IMR-90 (cell line): ENCODE measurements at regions not wholly inside any gene's neighbourhood (a gene's known extent, or its start where the extent isn't known, plus 50 kb on each side); places are given as distances from the start of the nearest gene placed in this dataset.
A peak's percentile ranks its signal among the peaks of the same experiment; 100 is the strongest.

Source experiments
- ATAC-seq: fragments of 200-7000 bp; cut with Tn5 transposase; 2 replicates; pipeline ENCODE4 v1.9.1; 2020; ENCODE audit warnings: low read depth, mild to moderate bottlenecking, moderate library complexity
- BruUV-seq: library from RNA; stranded (reverse); fragments of 400-500 nt; replicated peaks from 2 replicates; lab custom pipeline; 2021; lab: Mats Ljungman, UMichigan
- CTCF ChIA-PET: fragments of 300-600 bp; formaldehyde crosslinking; extraction: SDS; loops from one replicate; lab custom pipeline; 2021; ENCODE audit warnings: antibody characterized with exemption; lab: Yijun Ruan, JAX
- POLR2A ChIA-PET: fragments of 300-600 bp; sonication (Branson Sonifier 250); formaldehyde crosslinking; loops from one replicate; lab custom pipeline; 2022; ENCODE audit warnings: antibody characterized with exemption; ENCODE audit not compliant: unreplicated experiment; lab: Charles Lee
- DNase-seq: peaks from one replicate; pipeline ENCODE4 v3.0.0; 2013
- H2AFZ ChIP-seq: replicated peaks from 2 replicates; pipeline ENCODE3; 2013; ENCODE audit warnings: low read length, mild to moderate bottlenecking; ENCODE audit not compliant: poor library complexity
- H2AK5ac ChIP-seq: 2 replicates; pipeline ENCODE4 v1.6.1; 2013; ENCODE audit warnings: low read depth, low read length, inconsistent platforms
- H2AK9ac ChIP-seq: replicated peaks from 2 replicates; pipeline ENCODE3; 2013; ENCODE audit warnings: mild to moderate bottlenecking, low read depth, low read length, moderate library complexity; ENCODE audit not compliant: poor library complexity
- H2BK120ac ChIP-seq: 2 replicates; pipeline ENCODE4 v1.6.1; 2013; ENCODE audit warnings: low read depth, low read length, inconsistent platforms
- H2BK15ac ChIP-seq: 3 replicates; pipeline ENCODE4 v1.6.1; 2013; ENCODE audit warnings: low read depth, low read length, inconsistent platforms
- H2BK20ac ChIP-seq: 2 replicates; pipeline ENCODE4 v1.6.1; 2013; ENCODE audit warnings: low read depth, mild to moderate bottlenecking, inconsistent platforms, low read length, moderate library complexity
- H2BK5ac ChIP-seq: 2 replicates; pipeline ENCODE4 v1.6.1; 2013; ENCODE audit warnings: mild to moderate bottlenecking, low read depth, low read length, inconsistent platforms; ENCODE audit not compliant: poor library complexity, severe bottlenecking
- H3K14ac ChIP-seq: replicated peaks from 2 replicates; pipeline ENCODE4 v1.6.1; 2013; ENCODE audit warnings: low read depth, low read length, inconsistent platforms
- H3K18ac ChIP-seq: 2 replicates; pipeline ENCODE4 v1.6.1; 2013; ENCODE audit warnings: low read depth, low read length, control low read depth
- H3K23ac ChIP-seq: 2 replicates; pipeline ENCODE4 v1.6.1; 2013; ENCODE audit warnings: low read depth, low read length, inconsistent platforms
- H3K27ac ChIP-seq: 2 replicates; pipeline ENCODE4 v1.5.1; 2013; ENCODE audit warnings: mild to moderate bottlenecking, control low read depth, low read length; ENCODE audit not compliant: insufficient read depth
- H3K27me3 ChIP-seq: 2 replicates; pipeline ENCODE4 v1.6.1; 2013; ENCODE audit warnings: low read length; ENCODE audit not compliant: control insufficient read depth, insufficient read depth
- H3K36me3 ChIP-seq: 2 replicates; pipeline ENCODE4 v1.6.1; 2013; ENCODE audit warnings: low read length, mixed read lengths; ENCODE audit not compliant: control insufficient read depth, insufficient read depth
- H3K4ac ChIP-seq: 2 replicates; pipeline ENCODE4 v1.6.1; 2013; ENCODE audit warnings: low read depth, low read length, inconsistent platforms
- H3K4me1 ChIP-seq: 2 replicates; pipeline ENCODE4 v1.6.1; 2013; ENCODE audit warnings: low read length, mixed read lengths; ENCODE audit not compliant: control insufficient read depth, insufficient read depth
- H3K4me2 ChIP-seq: 2 replicates; pipeline ENCODE4 v1.6.1; 2013; ENCODE audit warnings: low read depth, mild to moderate bottlenecking, control low read depth, low read length, moderate library complexity
- H3K4me3 ChIP-seq: 2 replicates; pipeline ENCODE4 v1.5.1; 2013; ENCODE audit warnings: low read depth, mild to moderate bottlenecking, control low read depth, low read length, moderate library complexity; ENCODE audit not compliant: insufficient read depth
- H3K56ac ChIP-seq: 2 replicates; pipeline ENCODE4 v1.6.1; 2013; ENCODE audit warnings: low read length, inconsistent platforms; ENCODE audit not compliant: insufficient read depth; ENCODE audit errors: extremely low read depth
- H3K79me1 ChIP-seq, 2 experiments: 2 replicates each; pipeline ENCODE4 v1.6.1; 2013; ENCODE audit warnings: low read length in 2 of 2, inconsistent platforms in 1 of 2, low read depth in 1 of 2
- H3K9ac ChIP-seq: 2 replicates; pipeline ENCODE4 v1.6.1; 2013; ENCODE audit warnings: low read depth, low read length, control low read depth
- H3K9me1 ChIP-seq: 2 replicates; pipeline ENCODE4 v1.6.1; 2013; ENCODE audit warnings: low read length, inconsistent platforms; ENCODE audit not compliant: insufficient read depth
- H3K9me3 ChIP-seq: 2 replicates; pipeline ENCODE4 v1.6.1; 2013; ENCODE audit warnings: low read length; ENCODE audit not compliant: control insufficient read depth, insufficient read depth
- H4K20me1 ChIP-seq: 2 replicates; pipeline ENCODE4 v1.6.1; 2013; ENCODE audit warnings: low read length, inconsistent platforms; ENCODE audit not compliant: insufficient read depth
- H4K5ac ChIP-seq: 2 replicates; pipeline ENCODE4 v1.6.1; 2013; ENCODE audit warnings: mild to moderate bottlenecking, low read depth, low read length, control low read depth
- H4K8ac ChIP-seq, 2 experiments: 2 replicates each; pipeline ENCODE4 v1.6.1; 2013; ENCODE audit warnings: low read depth in 2 of 2, low read length in 2 of 2, control low read depth in 1 of 2, inconsistent platforms in 1 of 2
- H4K91ac ChIP-seq: 2 replicates; pipeline ENCODE4 v1.6.1; 2013; ENCODE audit warnings: low read depth, low read length, inconsistent platforms; ENCODE audit not compliant: insufficient read depth
- BHLHE40 ChIP-seq: fragments of 150-350 bp; IDR thresholded peaks from 2 replicates; pipeline ENCODE4 v1.6.1; 2016; ENCODE audit warnings: mild to moderate bottlenecking, low read depth, low read length
- CEBPB ChIP-seq: IDR thresholded peaks from 2 replicates; pipeline ENCODE4 v1.6.1; 2012; ENCODE audit warnings: low read depth, low read length, improper control_type of control experiment
- RAD21 ChIP-seq: IDR thresholded peaks from 2 replicates; pipeline ENCODE4 v1.6.1; 2012; ENCODE audit warnings: low read length, improper control_type of control experiment
- RFX5 ChIP-seq: IDR thresholded peaks from 2 replicates; pipeline ENCODE4 v1.8.0; 2012; ENCODE audit warnings: low read depth, mild to moderate bottlenecking, low read length, moderate library complexity
- WGBS, 2 experiments: methylation state at CpG; one replicate each; pipeline versions ENCODE4 v1.1.5 to v1.1.7; 2013; ENCODE audit warnings: missing lambda C conversion rate in 2 of 2; ENCODE audit not compliant: insufficient read length in 1 of 2; ENCODE audit errors: extremely low coverage in 2 of 2; 5-methylcytosine and 5-hydroxymethylcytosine counted together
- dilution Hi-C: fragments of 300-500 bp; cut with HindIII; formaldehyde crosslinking; loops from one replicate; pipeline ENCODE4 v1.14.3; 2018; ENCODE audit warnings: low sequenced_read_pairs; ENCODE audit not compliant: unreplicated experiment
- in situ Hi-C: fragments of 300-500 bp; cut with MboI; formaldehyde crosslinking; loops from 3 replicates; pipeline ENCODE4 v1.14.3; 2019; ENCODE audit warnings: low sequenced_read_pairs, inconsistent platforms, mixed read lengths
- intact Hi-C: fragments of 100-400 bp; cut with micrococcal nuclease; formaldehyde crosslinking; loops from 2 replicates; pipeline ENCODE4 v1.10.0; 2022

DNA sequence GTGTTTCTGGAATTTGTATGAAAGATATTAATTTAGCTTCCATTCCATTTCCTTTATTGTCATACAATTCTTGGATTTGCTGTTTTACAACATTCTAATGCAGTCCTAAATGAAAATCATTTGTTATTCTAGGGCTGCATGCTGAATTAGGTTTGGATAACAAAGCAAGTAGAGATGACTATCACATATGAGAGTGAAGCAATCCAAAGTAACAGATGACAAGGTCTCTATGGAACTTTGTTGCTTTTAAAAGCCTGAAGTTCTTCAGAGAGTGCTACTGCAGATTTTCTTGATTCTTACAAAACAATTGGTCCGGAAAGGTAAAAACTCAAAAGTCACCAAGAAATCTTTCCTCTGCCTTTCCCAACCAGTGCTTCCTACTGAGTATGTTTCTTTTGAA lies 56.9 kb upstream of the VCAN start:
- in situ Hi-C loops = no loop called here

More for the DNA sequence above, 56.9 kb upstream of the VCAN start:
- no peak overlapping the region for H3K23ac ChIP-seq
- no peak overlapping the region for H3K18ac ChIP-seq
- H3K36me3 ChIP-seq = no peaks in the 10 kb centered on the region
- dilution Hi-C loops (no loop called here), intact Hi-C loops (no loop called here)
- POLR2A ChIA-PET = no interaction called here
- no peaks in the 10 kb centered on the region for H4K20me1 ChIP-seq
- CTCF ChIA-PET = interaction anchor here (0.5 kb wide), 1 partner anchor 140 kb away, joined by 3 read pairs; no protein-coding TSS in a partner anchor
- no peaks in the 10 kb centered on the region for H3K9me3 ChIP-seq
- no peak overlapping the region for H2AK5ac ChIP-seq
- H2AK9ac ChIP-seq = no peak overlapping the region
- no CpG with 5 or more reads among the region's 1 CpG for WGBS, 2 experiments
- no peak overlapping the region for H3K56ac ChIP-seq
- no peak overlapping the region for H4K5ac ChIP-seq
- H4K91ac ChIP-seq = no peak overlapping the region
- peak; percentile 63 for ATAC-seq
- H3K27me3 ChIP-seq = no peaks in the 10 kb centered on the region
- no TSS peak for BruUV-seq
- H3K4me2 ChIP-seq = no peak overlapping the region
- no peak overlapping the region for H3K9ac ChIP-seq
- no peak overlapping the region for H2BK120ac ChIP-seq
- no peak overlapping the region for H2BK15ac ChIP-seq
- DNase-seq = peak; percentile 52
- H3K4me1 ChIP-seq = peaks cover 2% of the 10 kb centered on the region; the same call in 1 of the 2 replicates
- no peak overlapping the region for H2BK5ac ChIP-seq
- no peak overlapping the region for H3K27ac ChIP-seq
- TF ChIP-seq RFX5 = no peak
- peak; percentile 79 for TF ChIP-seq CEBPB
- TF ChIP-seq BHLHE40 = no peak
- no peak for TF ChIP-seq RAD21
- H2AFZ ChIP-seq = no peak overlapping the region
- H4K8ac ChIP-seq = no peak overlapping the region
- H3K14ac ChIP-seq = no peak overlapping the region
- no peak overlapping the region for H2BK20ac ChIP-seq
- H3K4ac ChIP-seq = no peak overlapping the region
- no peaks in the 10 kb centered on the region for H3K79me1 ChIP-seq
- no peak overlapping the region for H3K4me3 ChIP-seq
- no peaks in the 10 kb centered on the region for H3K9me1 ChIP-seq
